HG02884 (cell line): ENCODE measurements at regions not wholly inside any gene's neighbourhood (a gene's known extent, or its start where the extent isn't known, plus 50 kb on each side); places are given as distances from the start of the nearest gene placed in this dataset.
"Not testable (repeated sequence)": the region's sequence is repeated elsewhere in the genome, so short reads cannot be mapped to it uniquely, and the experiment has no call there.

Experiments
- ATAC-seq: cut with Tn5 transposase; IDR thresholded peaks from one replicate; pipeline ENCODE4 v1.9.1; 2021; ENCODE audit warnings: mild to moderate bottlenecking, moderate library complexity; ENCODE audit not compliant: unreplicated experiment

DNA sequence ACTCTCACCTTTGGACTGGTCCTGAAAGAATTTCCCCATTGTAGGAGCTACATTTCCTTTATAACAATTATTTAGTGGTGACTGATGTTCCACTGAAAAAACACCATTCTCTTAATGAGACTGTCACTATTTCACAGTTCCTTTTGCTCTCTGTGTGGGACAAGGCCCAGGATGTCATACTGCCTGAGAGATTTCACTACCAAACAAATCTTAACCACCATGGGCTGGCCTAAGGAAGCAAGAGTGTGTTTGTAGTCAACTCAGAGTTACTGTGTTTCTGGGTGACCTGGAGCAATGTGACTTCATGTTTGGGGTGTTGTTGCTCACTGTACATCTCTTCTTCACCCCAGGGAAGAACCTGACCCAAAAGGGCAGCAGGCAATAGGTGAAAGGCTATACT lies 50.1 kb upstream of the ZNF608 start:
- ATAC-seq: peak; percentile 61

DNA sequence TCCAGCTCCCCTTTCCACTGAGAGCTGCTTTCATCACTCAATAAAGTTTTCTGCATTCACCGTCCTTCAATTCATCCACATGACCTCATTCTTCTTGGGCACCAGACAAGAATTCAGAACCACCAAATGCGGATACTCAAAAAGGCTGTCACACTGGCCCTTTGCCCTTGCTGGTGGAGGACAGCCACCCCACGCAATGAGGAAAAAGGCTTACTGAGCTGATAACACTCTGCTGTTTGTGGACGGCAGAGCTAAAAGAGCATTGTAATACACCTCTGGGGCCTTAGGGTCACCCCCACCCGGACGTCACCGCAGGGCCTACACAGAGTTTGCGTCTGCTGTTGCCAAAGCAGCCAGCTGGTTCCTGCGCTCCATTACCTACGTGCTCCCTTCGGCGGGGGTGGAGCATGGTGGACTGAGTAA lies 51.2 kb upstream of the ZNF608 start:
- no peak for ATAC-seq

DNA sequence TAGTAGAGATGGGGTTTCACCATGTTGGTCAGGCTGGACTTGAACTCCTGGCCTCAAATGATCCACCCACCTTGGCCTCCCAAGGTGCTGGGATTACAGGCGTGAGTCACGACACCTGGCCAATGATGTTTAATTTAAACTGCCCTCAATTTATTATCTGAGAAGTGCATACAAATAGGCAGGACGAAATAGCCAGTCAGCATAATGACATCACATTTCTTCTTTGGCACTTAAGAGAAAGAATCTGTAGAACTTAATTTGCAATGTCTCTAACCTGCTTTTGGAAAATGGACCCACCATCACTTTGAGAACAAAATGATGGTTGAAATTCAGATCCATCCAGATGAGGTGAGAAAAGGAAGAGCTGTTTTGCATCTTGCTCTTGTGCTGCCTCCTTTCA lies 52.5 kb upstream of the ZNF608 start:
- ATAC-seq: no peak

DNA sequence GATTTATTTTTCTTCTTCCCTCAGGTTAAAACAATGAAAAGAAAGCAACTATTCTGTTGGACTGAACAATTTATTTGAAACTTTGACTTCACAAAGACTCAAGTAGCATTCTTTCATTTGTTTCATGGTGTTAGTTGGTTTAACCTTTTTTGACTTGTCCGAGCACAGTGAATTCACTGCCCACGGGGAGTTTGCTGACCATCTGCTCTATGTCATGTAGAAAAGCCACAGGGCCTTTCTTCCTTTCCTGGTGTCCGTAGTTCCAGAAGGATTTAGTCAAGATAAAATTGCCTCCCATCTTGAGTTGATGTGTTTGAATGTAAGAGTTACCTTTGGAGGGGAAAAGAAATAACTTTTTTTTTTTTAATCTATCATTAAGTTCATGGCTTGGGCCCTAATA lies 55.1 kb upstream of the ZNF608 start:
- ATAC-seq: no peak

DNA sequence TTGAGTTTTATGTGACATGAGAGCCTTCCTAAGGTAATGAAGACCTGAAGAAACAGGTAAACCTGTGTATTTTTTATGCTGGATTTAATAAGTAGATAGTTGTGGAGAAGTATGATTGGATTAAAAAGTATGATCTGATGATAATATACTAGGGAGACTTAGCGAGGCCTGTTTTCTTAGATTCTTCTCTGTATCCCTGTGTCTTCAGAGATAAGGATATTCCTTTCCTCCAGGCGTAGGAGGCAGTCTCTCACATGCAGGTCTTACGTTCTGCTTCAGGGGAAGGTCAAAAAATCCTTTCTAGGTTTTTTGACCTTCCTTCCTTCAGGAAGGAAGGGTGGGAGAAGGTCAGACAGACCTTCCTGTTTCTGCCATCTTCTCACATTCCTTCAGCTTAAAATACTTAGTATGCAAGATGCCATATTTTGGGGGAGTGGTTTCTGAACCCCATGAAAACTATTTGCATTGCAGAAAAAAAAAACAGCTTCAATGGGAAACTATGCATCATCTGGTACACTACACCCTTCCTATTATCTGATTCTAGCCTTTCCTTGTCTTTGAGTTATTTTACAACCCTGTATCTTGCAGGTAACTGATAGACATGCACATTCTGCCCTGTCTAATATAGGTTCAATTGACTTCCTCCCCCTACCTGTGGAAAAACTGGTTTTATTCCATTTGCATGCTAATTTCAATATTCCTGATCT lies 57.3 kb upstream of the ZNF608 start:
- ATAC-seq: no peak

DNA sequence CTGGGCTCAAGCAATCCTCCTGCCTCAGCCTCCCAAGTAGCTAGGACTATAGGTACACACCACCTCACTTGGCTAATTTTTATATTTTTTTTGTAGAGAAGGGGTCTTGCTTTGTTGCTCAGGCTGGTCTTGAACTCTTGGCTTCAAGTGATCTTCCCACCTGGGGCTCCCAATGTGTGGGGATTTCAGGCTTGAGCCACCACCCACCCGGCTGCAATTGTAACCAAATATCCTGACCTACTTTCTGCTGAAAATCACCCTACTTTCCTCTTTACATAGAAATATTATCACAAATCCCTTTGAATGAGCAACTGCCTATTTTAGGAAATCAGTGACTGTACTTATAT lies 59.6 kb upstream of the ZNF608 start:
- no peak for ATAC-seq

DNA sequence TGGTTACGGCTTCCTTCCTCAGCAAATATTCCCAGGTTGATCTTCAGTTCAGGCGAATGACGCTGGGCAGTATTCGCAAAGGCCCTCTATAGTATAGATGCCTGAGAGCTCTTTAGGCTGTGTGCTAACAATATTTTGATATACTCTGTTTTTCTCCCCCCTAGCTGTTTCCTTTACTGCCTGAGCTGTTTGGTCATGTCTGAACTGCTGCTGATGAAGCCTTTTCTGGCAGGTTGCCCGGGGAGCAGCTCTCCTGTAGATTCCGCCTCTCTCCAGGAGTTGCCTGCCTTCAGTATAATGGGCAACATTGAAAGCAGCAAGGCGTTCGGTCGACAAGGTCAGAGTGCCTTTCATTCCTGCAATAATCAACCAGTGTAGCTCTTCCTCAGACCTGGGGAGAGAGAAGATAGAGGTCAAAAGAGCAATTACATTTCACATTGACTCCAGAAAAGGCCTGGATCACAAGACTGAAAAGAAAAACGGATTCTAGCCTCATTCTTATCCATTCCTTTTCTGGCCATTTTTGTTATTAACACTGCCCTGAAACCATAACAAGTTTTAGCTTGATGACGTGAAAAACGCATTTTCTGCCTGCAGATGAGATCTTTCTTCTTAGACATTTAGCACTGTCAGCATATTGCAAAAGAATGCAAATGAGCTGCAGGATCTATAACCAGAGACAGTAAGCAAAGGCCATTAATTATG lies 60.1 kb upstream of the ZNF608 start:
- no peak for ATAC-seq

DNA sequence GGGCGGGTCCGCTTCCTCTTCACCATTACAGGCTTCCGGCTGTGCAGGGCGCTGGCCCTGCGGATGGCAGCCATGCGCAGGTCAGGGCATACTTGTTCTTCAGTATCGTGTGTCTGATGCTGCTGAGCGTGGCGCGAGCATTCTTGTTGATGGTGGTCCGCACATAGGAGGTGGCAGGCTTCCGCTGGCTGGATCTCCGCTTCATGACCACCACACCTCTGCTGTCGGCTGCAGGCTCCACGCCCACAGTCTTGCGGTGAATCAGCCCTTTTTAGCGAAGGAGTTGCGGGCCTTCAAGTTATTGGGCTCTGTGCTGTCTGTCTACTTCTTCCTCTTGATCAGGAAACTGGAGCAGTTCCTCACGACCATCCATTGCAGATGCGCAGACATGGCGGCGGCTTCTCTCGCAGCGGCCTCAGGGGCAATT lies 62.4 kb upstream of the ZNF608 start:
- no peak for ATAC-seq

DNA sequence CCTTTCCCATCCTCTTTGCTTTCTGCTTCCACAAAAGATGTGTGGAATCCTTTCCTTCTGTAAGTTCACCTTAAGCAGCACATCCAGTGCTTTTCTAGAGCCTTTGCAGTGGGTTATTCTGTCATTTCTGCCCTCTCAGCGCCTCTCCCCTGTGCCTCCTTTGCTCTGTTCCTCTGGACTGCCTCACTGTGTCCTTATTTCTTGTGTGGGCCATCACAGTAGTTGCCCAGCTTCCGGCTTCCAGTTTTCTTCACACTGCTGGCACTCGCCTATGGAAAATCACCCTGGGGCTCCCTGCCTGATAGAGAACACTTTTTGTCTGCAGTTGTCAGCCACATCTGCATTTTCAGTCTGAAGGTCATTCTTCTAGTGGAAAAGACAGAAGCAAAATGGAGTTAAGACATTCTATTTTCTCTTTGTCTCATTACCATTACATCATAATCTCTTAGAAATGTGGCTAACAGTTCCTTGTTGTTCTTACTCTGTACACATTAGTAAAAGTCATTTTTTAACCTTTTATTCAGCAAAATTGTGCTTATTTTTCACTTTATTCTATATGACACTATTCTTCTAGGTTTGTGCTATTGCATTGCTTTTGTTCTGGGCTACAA lies 64.1 kb upstream of the ZNF608 start:
- ATAC-seq: no peak

DNA sequence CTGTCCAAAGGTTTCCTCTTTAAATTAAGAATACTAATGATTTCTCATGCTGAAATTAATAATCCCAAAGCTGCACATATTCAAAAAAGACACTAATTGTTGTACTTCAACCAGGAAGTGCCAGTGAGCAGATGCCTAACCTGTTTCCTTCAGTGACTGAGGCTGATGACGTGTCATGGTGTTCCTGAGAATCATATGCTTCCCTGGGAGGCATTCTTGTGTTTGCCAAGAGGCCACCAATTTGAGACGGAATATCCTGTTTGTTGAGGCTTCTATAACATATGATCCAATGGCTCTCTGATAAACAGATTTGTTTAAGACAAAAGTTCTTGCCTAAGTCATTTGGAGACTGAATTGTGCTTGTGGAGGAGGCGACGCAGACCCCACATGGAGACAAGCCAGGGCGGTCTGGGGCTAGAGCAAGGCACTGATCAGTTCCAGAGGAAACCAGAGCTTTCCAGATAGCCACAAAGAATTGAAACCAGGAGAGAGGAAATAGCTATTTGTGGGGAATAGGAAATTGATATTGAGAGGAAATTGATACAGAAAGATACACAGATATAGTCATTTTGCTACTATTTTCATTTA lies 66.4 kb upstream of the ZNF608 start:
- ATAC-seq: no peak

DNA sequence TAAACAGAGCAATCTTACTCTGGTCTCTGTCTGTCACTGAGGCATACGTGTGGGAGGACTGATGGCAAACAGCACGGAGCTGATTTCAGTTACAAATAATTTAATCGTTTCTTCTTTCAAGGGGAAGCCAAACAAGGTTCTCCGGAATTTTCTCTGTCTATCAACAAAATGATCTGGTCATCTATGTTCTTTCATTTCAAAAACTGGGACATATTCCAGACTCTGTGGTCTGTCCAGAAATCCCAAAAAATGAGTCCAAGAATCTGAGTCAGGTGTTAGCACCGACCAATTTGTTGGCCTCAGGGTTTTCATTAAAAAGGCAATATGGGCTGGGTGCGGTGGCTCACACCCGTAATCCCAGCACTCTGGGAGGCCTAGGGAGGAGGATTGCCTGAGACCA lies 69.9 kb upstream of the ZNF608 start:
- ATAC-seq: no peak

DNA sequence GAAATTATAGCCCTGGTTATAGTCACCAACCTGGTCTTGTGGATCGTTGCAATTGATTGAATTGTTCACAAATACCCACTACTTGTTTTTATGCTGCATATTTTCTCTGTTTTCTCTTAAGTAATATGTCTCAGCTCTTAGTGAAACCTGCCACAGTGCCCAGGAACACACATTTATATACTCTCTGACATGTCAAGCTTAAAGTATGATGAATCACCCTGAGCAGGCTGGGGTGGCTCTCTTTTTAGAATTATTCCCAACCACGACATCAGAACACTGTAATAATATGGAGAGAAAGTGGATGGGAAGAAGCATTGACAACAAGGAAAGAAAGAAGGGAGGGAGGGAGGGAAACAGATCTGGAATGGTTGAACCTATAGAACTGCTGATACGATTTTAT lies 72.8 kb upstream of the ZNF608 start:
- ATAC-seq: no peak

DNA sequence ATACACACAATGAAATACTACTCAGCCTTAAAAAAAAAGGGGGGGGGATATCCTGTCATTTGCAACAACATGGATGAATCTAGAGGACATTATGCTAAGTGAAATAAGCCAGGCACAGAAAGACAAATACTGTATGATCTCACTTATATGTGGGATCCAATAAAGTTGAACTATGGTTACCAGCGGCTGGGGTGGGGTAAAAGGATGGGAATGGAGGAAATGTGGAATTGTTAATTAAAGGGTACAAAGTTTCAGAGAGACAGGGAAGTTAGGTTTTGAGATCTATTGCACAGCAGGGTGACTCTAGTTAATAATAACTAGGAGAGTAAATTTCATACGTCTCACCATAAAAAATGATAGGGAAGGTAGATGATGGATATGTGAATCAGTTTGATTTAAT lies 76.2 kb upstream of the ZNF608 start:
- ATAC-seq: no peak

DNA sequence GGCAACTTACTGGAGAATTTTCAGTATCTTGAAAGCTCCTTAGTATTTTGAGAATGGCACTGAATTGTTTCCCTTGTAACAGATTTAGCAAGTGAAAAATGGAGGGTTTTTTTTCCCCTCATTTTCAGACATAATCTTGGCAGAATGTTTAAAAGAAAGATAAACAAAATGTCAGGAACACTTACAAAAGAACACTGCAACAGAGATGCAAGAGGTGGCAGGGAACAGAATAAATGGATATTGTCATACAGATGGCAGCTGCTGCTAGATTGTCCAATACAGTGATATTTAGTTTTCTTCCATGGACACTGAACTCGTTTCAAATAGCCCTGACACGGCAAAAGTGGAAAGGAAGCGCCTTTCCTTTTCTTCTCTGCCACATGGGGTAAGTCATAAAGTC lies 76.9 kb upstream of the ZNF608 start:
- no peak for ATAC-seq

DNA sequence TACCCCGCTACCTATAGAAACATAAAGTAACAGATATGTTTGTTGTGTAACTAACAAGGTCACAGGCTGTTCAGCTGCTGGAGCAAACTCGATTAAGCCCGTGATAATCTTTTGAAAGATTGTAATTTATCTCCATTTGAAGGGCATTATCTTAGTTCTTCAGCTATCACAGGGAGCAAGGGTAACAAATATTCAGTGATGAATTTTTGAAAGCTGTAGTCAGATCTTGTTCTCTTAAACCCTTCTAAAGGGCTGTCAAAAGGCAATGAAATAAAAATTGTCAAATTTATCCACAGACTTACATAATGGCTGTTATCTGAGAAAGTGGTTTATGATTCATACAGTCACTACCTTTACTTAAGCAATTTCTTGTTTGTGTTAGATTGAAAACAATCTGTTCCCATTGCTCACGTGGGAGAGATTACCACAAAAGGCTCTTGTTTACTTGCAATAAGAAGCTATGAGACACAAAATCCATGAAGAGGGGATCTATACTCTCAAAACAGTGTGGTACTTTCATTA lies 78.3 kb upstream of the ZNF608 start:
- ATAC-seq: no peak

DNA sequence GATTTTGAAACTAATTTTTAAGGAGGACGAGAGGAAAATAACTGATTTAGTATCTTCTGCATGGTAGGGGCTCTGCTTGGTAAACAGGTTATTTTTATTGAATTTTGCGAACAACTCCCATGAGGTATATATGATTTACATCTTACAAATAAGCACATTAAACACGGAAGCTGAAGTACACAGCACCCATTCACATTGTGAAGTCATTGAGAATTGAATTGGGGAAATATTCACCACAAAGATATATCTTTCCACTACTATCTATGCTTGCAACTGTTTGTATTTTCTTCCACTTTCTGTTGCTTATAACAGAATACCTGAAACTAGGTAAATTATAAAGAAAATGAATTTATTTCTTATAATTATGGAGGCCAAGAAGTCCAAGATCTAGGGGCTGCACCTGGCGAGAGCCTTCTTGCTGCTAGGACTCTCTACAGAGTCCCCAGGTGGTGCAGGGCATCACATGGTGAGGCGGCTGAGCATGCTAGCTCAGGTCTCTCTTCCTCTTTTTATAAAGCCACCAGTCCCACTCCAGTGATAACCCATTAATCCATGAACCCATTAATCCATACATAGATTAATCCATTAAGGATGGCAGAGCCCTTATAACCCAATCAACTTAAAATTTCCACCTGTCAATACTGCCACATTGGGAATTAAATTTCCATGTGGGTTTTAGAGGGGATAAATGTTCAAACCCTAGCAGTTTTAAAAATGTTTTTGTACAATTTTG lies 79.0 kb upstream of the ZNF608 start:
- peak; percentile 75 for ATAC-seq

DNA sequence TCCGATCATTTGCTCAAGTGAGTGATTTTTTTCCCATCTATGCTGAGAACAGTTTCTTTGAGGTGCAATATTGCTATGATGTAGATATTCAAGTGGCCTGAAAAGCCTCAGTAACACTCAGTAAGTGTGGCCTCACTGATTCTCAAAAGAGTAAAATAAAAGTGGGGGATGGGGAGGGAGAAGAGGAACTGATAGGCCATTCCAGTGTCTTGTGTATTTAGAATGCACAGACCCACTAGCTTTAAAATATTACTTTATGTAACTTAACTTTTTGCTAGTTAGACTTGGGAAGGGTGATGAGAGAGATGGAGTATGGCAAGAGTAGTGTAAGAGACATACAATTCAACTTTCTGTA lies 79.5 kb upstream of the ZNF608 start:
- ATAC-seq: no peak

DNA sequence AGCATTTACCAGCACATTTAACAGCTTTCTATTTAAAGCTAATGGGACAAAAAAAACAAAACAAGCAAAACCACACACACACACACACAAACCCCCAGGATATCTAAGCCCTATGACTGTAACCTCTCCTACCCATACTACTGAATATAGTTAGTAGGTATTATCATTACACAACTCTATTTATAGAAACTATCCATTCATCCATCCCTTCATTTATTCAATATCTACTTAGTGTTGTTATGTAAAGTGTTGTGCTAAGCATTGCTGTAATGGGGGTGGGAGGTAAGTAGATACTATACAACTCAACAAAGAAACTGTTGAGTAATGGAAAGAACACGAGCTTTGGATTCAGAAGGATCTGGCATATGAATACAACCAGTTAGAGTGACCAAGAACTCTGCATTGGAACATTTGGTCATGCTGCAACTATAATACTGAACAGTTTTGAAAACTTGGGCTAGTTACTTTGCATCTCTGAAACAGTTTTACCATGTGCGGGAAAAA lies 82.3 kb upstream of the ZNF608 start:
- ATAC-seq: no peak

DNA sequence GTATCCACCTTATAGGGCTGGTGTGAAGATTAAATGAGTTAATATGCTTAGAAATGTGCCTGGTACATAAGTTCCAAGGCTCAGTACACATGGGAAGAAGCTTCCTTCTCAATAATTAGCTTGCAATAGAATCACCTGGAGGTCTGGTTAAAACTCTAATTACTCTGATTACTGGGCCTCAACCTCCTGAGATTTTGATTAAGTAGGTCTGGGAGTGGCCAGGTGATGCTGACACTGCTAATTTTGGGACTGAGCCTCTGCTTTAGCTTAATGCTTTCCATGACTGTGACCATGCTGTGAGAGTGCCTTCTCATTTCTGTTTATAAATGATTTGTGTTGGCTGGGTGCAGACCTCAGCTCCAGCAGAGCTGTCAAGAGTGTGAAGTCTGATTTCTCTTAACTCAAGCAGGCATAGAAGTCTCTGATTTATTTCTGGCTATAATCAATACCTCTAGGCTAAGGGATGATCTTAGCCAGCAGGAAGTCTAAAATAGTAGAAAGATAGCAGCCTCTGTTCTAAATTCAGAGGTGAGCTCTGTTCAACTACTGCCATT lies 85.3 kb upstream of the ZNF608 start:
- no peak for ATAC-seq

DNA sequence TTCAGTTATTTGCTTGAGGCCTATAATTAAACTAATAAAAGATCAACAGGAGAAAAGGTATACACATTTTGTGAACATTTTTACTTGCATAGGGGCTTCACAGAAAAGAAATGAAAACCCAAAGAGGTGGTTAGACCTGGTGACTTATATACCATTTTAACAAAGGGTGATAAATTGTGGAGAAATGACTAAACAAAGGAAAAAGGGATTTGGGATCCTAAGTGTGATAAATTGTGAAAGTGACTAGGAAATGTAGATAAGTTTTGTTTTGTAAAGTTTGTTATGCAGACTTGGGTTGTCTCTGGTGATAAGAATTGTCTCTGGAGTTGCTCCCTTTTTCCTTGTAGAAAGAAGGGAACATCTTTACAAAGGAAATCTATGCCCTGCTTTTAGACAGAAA lies 86.1 kb upstream of the ZNF608 start:
- no peak for ATAC-seq

DNA sequence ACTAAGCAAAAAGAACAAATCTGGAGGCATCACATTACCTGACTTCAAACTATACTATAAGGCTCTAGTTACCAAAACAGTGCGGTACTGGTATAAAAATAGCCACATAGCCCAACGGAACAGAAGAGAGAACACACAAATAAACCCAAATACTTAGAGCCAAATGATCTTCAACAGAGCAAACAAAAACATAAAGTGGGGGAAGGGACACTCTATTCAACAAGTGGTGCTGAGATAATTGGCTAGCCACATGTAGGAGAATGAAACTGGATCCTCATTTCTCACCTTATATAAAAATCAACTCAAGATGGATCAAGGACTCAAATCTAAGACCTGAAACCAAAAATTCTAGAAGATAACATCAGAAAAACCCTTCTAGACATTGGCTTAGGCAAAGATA lies 89.9 kb upstream of the ZNF608 start:
- ATAC-seq: not testable (repeated sequence)
